ENCODE measurements at regions not wholly inside any gene's neighbourhood (a gene's known extent, or its start where the extent isn't known, plus 50 kb on each side); places are given as distances from the start of the nearest gene placed in this dataset.

DNA sequence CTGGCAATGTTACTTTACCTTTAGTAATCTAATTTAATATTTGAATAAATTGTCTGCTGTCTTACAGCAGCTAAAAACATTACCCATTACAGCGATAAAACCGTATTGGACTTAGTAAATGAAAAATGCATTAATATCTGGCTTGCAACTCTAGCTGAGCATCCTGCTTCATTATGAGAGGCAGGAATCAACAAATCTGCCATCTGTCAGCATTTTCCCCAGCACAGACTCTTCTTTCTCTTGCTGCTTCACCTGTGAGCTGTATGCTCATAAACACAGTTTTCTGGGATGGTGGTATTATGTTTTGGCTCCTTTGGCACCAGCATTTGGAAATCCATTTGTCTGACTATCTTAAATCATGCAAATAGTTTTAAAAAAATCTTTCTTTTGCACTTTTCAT is 487.1 kb downstream of the KCNT2 start:
- TF ChIP-seq, protein P1, sequence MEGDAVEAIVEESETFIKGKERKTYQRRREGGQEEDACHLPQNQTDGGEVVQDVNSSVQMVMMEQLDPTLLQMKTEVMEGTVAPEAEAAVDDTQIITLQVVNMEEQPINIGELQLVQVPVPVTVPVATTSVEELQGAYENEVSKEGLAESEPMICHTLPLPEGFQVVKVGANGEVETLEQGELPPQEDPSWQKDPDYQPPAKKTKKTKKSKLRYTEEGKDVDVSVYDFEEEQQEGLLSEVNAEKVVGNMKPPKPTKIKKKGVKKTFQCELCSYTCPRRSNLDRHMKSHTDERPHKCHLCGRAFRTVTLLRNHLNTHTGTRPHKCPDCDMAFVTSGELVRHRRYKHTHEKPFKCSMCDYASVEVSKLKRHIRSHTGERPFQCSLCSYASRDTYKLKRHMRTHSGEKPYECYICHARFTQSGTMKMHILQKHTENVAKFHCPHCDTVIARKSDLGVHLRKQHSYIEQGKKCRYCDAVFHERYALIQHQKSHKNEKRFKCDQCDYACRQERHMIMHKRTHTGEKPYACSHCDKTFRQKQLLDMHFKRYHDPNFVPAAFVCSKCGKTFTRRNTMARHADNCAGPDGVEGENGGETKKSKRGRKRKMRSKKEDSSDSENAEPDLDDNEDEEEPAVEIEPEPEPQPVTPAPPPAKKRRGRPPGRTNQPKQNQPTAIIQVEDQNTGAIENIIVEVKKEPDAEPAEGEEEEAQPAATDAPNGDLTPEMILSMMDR (IDR thresholded peaks at IDR 0.05): no peak
- no peak for TF ChIP-seq ZFX (IDR thresholded peaks at IDR 0.05; ENCODE audit: borderline replicate concordance)

Measured in 22Rv1 (cell line).